Forelimb muscle (tissue), 1 donor: ENCODE measurements at regions not wholly inside any gene's neighbourhood (a gene's known extent, or its start where the extent isn't known, plus 50 kb on each side); places are given as distances from the start of the nearest gene placed in this dataset.
A peak's percentile ranks its signal among the peaks of the same experiment; 100 is the strongest.
"Not testable (repeated sequence)": the region's sequence is repeated elsewhere in the genome, so short reads cannot be mapped to it uniquely, and the experiment has no call there.

Experiments
- DNase-seq: peaks from one replicate; pipeline ENCODE4 v3.0.0-alpha.2; 2013; ENCODE audit warnings: low read depth

- no peak for DNase-seq
Measured at GRCh38 chr17:70434536-70435490, 265.5 kb downstream of the KCNJ2 start.

DNA sequence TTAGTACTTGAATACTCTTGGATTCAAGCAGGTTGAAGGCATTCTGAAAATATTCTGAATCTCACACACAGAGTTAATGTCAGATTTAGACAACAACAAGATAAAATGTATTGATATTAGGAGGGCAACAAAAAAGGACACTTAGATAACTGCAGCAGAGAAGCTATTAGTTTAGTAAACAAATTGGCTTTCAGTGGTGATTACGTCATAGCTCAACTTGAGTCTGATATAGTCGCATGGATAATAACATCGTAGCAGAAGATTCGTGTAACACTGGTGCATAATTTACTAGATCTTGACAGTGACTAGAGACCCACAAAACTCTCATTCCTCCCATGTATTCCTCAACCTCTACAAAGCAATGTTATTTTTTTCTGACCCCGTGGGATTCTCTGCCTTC is 268.3 kb downstream of the KCNJ2 start:
- no peak for DNase-seq

DNA sequence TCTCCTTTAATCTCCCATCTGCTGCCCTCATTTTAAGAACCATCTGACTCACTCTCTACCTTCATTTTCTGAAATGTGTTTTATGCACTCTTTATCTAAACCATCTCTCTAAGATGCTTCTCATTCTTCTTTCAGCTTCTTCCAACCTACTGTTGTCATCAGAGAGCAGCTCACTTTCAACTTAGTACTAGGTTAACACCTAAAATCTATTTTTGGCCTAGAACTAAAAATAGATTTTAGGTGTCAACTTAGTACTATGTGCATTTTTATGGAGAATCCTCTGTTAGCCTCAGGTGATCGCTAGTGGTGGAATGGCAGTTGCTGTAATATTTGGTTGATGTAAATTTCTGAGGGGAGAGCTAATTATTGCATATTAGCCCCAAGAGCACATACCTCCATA is 277.1 kb downstream of the KCNJ2 start:
- no peak for DNase-seq

DNA sequence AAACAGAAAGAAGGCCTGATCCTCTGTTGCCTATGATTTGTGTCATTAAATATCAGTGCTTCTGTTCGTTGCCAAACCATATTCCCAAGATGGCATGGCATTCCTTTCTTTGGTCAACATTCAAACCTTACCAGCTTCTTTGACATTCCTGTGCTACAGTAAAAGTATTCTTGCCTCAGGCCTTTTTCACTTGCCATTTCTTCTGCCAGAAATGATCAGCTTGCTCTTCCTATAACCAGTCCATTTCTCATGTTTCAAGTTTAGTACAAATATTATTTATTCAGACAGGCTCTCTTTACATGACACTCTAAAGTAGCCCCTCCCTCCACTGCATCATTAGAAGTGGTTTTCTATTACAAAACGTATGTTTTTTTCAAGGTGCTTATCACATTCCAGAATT is 278.3 kb downstream of the KCNJ2 start:
- DNase-seq: no peak

- DNase-seq: not testable (repeated sequence)
Measured at GRCh38 chr17:70453075-70453474, 283.7 kb downstream of the KCNJ2 start.

DNA sequence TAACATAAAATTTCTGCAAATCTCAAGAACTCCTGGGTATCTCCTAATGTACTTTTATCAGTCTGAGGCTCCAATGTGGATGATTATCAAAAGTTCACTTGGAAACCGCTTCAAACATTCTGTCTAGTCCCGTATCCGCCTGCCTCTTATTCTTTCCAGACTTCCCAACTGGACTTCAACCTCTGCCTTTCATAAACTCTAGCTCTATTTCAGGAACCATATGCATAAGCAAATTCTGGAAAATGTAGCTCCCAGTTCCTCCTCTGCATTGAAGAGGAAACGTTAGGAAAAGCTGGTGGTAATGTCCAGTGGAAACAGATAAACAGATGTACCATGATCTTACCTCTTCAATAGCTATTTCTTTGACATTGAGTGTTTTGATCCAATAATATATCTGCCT is 285.0 kb downstream of the KCNJ2 start:
- DNase-seq: no peak

- DNase-seq: no peak
Measured at GRCh38 chr17:70454908-70455307, 285.6 kb downstream of the KCNJ2 start.

DNA sequence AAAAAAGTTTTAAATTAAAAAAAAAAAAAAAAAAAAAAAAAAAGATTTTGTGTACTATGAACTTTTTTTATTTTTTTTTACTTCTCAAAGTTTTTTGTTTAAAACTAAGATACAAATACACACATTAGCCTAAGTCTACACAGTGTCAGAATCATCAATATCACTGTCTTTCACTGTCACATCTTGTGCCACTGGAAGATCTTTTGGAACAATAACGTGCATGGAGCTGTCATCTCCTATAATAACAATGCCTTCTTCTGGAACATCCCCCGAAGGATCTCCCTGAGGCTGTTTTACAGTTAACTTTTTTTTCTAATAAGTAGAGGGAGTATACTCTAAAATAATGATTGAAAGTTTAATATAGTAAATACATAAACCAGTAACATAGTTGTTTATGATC is 295.7 kb downstream of the KCNJ2 start:
- DNase-seq: no peak

DNA sequence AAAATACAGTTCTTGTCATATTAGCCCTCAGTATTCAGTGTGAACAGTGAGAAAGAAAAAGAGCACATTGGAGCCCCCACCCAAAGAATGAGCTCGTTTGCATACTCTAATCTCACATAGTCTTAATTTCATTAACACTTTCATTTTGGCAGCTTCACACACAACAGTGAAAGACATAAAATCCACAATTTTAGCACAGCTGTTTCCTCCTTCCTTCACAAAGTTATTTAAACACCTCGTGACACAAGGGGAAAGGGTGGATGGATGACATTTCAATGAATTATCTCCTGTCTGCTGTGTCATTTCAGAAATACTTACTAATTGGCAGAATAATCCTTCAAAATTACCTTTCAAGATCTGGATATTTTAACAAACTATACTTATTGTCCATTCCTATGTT is 299.3 kb downstream of the KCNJ2 start:
- no peak for DNase-seq

DNA sequence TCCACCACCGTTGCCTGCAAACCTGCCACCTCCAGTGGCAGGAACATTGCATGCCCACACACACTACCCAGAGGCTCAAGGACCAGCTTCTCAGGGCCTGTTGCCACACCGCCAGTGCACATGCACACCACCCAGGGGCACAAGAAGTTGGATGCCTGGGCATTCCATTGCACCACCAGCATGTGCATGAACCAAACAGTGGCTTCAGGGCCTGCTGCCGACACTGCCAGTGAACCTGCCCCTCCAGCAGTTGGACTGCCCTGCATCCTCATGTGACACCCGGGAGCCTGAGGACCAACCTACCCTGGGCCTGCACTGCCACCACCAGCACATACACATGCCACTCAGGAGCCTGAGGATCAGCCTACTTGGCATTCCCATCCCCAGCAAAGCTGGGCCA is 303.7 kb downstream of the KCNJ2 start:
- no peak for DNase-seq

- no peak for DNase-seq
Measured at GRCh38 chr17:70476368-70476767, 307.0 kb downstream of the KCNJ2 start.

DNA sequence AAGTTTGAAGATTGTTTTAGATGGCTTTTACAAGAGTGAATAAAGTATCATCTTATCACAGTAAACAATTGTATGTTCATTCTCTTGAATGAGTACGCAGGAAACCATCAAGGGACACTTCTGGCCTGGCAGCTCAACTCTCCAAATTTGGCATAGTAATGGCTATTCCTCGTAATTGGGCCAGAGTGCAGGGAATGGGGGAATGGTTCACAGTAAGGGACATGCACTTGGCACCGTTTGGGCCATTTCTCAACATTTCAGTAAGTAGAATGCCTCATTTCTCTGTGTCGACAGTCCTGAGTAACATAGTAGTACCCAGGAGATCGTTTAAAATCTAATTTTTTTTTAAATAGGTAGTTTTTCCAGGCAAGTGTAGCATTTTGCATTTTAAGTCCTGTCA is 309.6 kb downstream of the KCNJ2 start:
- DNase-seq: peak; percentile 20

GRCh38 chr17:70479779-70480178 is 310.4 kb downstream of the KCNJ2 start:
- DNase-seq: no peak

DNA sequence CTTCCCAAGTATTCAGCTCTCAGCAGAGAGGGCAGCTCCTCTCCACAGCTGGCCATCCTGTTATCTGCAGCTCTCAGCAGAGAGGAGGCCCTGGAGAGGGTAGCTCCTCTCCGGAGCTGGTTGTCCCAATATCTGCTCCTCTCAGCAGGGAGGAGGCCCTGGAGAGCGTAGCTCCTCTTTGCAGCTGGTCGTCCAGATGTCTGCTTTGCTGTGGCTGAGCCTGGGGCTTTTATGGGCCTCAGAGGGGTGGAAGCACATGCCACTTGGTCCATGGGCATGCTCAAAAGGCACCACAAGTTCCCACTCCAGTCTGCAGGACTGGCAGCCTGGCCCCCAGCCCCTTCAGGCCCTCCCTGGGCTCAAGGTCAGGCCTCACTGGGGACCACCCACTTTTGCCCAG is 314.3 kb downstream of the KCNJ2 start:
- DNase-seq: no peak

DNA sequence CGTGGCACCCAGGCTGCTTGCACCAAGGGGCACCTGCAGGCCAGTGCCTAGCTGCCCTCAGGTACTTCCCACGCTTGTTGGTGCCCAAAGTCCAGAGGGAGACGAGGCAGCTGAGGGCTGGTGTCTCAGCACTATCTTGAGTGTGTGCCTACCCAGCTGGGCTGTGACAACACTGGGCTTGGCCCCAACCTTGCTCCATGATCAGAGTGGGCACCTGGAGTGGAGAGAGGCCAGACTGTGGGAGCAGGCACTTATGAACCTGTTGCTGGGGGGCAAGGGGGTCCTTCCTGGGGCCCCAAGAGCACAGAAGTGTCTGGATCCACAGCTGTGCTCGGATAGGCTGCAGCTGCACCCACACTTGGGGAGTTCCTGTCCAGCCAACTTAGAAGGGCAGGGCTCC is 314.7 kb downstream of the KCNJ2 start:
- DNase-seq: no peak

DNA sequence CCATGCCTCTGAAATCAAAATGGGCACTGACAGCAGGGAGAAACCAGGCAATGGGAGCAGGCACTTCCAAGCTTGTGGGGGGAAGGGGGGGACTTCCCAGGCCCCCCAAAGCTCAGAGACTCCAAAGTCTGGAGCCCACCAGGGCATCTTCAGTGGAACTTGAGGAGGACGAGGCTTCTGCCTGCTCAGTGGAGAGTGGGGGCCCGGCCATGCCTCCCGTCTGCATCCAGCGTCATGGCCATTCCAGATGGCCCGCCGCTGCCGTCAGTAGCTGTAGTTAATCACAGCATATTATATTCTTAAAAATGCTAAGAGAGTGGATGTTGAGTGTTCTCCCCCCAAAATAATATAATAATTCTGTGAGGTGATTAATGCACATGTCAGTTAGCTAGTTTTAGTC is 315.2 kb downstream of the KCNJ2 start:
- DNase-seq: no peak

GRCh38 chr17:70492368-70492767 is 323.0 kb downstream of the KCNJ2 start:
- no peak for DNase-seq

DNA sequence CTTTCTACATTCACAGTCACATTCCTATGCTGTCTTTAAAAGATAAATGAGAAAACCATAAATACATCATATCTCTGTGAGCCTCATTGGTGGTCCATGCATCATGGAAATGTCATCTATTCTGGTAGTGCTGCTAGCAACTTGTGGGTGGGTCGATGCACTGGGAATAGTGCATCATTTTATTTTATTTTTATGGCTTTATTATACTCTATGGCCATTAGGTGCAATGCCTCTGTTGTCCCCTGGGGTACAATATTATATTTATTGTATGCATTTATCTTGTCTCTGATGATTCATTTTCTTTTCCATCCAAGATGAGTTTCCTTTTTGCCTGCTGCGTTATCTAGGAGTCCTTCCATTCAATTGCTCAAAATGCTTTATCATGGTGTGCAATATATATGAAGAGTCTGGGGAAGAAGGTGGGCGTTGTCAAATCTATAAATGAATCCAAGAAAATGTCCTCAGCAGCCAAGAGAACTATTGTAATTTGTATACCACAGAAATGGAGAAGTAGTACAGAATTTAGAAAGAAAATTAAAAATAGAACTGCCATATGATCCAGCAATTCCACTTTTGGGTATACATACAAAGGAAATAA is 324.0 kb downstream of the KCNJ2 start:
- no peak for DNase-seq

DNA sequence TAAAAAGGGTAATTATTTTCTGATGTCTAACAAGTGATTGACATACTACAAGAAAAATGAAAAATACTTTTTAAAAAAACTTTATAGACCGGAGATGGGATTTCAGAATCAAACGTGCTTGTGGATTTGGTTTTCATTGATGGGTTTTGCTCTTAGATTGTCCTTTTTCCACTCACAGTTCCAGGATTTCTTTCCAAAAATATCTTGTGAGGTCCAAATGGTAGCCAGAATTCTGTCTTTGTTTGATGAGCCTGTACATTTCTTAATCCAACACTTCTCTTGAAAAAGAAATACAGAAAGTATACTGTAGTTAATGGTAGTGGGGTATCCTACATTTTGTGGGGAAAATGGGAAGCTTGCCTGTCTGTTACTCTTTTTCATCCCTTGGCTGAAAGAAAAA is 329.3 kb downstream of the KCNJ2 start:
- peak; percentile 6 for DNase-seq

DNA sequence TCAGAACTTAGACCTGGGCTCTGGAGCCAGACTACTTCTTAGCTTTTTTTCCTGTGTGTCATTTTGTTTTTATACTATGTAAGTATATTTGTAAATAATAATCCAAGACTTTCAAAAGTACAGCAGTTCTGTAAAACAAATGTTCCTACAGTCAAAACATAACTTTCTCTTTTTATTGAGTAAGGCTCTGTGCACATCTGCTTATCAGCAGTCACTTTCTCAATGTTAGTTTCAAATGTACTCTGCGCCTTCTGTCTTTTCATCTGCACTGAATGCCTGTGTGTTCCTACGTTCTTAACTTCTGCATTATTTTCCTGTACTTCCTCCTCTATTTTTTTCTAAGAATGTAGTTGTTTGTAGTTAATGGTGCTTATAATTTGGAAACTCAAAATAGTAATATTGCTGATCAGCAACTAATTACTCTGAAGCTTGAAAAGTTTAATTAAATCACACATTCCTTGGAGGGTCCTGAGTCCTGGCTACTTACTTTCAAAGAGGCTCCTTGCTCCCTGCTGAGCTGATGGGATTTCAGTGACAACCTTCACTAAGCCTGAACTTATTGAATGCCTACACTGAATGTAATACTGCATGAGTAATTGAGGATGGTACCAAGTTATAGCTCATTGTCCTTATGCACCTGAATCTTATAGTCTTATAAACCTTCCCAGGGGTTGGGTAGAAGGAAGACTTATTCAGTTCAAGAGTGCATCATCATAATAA is 329.9 kb downstream of the KCNJ2 start:
- peak; percentile 6 for DNase-seq

DNA sequence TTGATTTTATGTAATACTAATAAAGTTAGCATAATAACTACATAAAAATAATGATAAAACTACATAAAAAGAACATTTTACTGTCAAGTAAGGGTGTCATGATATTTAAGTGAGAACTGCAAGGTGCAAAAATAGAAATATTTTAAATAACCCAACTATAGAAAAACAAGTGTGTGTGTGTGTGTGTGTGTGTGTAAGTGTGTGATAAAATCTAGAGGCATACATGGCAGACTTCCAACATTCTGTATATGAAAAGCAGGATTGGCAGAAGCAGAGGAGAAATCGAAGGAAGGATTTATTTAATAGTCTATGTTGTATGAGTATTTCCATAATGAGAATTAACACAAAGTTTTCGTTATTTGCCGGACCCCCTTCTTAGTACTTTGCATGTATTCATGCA is 334.1 kb downstream of the KCNJ2 start:
- DNase-seq: no peak

GRCh38 chr17:70510288-70510687 is 341.0 kb downstream of the KCNJ2 start:
- no peak for DNase-seq

DNA sequence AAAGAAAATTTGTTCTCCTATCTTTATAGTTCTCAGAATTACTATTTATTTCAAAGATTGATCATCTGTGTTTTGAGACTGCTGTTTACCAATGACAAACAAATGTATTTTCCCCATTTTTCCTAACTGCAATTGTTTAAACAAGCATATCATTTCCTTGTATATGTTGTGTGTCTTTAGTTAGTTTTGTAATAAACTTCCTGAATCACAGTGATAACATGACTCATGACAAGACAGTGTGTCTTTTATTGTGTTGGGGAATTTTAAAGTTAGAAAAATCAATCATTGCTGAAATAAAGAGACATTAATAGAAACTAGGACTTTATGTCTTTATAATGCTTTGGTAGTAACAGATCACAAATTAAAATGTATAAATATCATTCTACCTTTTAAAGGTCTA is 348.5 kb downstream of the KCNJ2 start:
- DNase-seq: no peak
